GM21447 (cell line): ENCODE measurements at regions not wholly inside any gene's neighbourhood (a gene's known extent, or its start where the extent isn't known, plus 50 kb on each side); places are given as distances from the start of the nearest gene placed in this dataset.

Experiments
- ATAC-seq: cut with Tn5 transposase; IDR thresholded peaks from one replicate; pipeline ENCODE4 v1.9.1; 2021; ENCODE audit not compliant: unreplicated experiment

GRCh38 chr2:12827721-12828120 lies 111.0 kb downstream of the TRIB2 start:
- ATAC-seq, result no peak

GRCh38 chr2:12828980-12829379 lies 112.2 kb downstream of the TRIB2 start:
- ATAC-seq, result no peak

GRCh38 chr2:12831016-12831415 lies 114.3 kb downstream of the TRIB2 start:
- no peak for ATAC-seq

- no peak for ATAC-seq
Observed at GRCh38 chr2:12834239-12834638, 117.5 kb downstream of the TRIB2 start.

- no peak for ATAC-seq
Observed at GRCh38 chr2:12835733-12836132, 119.0 kb downstream of the TRIB2 start.

GRCh38 chr2:12839339-12839738 lies 122.6 kb downstream of the TRIB2 start:
- ATAC-seq, result no peak

- no peak for ATAC-seq
Observed at GRCh38 chr2:12841021-12841420, 124.3 kb downstream of the TRIB2 start.

GRCh38 chr2:12842917-12843316 lies 126.2 kb downstream of the TRIB2 start:
- ATAC-seq, result no peak

GRCh38 chr2:12844511-12844910 lies 127.8 kb downstream of the TRIB2 start:
- no peak for ATAC-seq

GRCh38 chr2:12847694-12848575 lies 131.2 kb downstream of the TRIB2 start:
- ATAC-seq, result no peak

GRCh38 chr2:12852135-12852534 lies 135.4 kb downstream of the TRIB2 start:
- ATAC-seq, result no peak

GRCh38 chr2:12854001-12854530 lies 137.3 kb downstream of the TRIB2 start:
- no peak for ATAC-seq

GRCh38 chr2:12855508-12855907 lies 138.8 kb downstream of the TRIB2 start:
- ATAC-seq, result no peak

- no peak for ATAC-seq
Observed at GRCh38 chr2:12856934-12857601, 140.3 kb downstream of the TRIB2 start.

GRCh38 chr2:12857891-12858290 lies 141.2 kb downstream of the TRIB2 start:
- ATAC-seq, result no peak

GRCh38 chr2:12858786-12859185 lies 142.1 kb downstream of the TRIB2 start:
- no peak for ATAC-seq

GRCh38 chr2:12861344-12861930 lies 144.7 kb downstream of the TRIB2 start:
- no peak for ATAC-seq

- no peak for ATAC-seq
Observed at GRCh38 chr2:12862541-12862940, 145.8 kb downstream of the TRIB2 start.

GRCh38 chr2:12863937-12864336 lies 147.2 kb downstream of the TRIB2 start:
- no peak for ATAC-seq

- no peak for ATAC-seq
Observed at GRCh38 chr2:12867631-12868287, 151.0 kb downstream of the TRIB2 start.

GRCh38 chr2:12870692-12871091 lies 154.0 kb downstream of the TRIB2 start:
- no peak for ATAC-seq
